ENCODE measurements at regions not wholly inside any gene's neighbourhood (a gene's known extent, or its start where the extent isn't known, plus 50 kb on each side); places are given as distances from the start of the nearest gene placed in this dataset.

DNA sequence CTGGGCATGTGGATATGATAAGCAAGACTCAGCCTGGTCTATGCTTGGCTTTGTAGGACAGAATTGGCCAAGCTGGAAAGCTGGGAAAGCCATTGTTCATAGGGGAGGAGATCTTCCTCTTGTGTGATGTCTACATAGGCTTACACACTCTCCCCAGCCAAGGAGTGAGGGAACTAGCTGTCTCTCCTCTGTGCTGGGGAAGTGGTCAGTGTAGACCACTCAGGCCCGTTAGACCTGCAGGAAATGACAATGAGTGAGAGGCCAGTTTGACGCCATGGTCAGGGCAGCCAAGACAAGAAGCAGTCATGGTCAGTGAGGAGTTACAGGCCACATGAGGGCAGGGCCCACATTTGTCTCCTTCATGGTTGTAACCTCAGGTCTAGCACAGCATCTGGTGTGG, 159.1 kb upstream of the KL start:
- Histone ChIP-seq H3K4me3 (replicated peaks in 1 of 3; ENCODE audit: insufficient read depth in 1 of 3, low read depth in 2 of 3, low read length in 3 of 3) (no peak overlapping the region), H3K9me3 (ENCODE audit: low read length) (no peaks in the 10 kb centered on the region), H3K27ac (ENCODE audit: extremely low read length, insufficient read depth, low read length) (no peak overlapping the region), H3K4me2 (ENCODE audit: low read depth, low read length) (no peak overlapping the region), H3K9ac (ENCODE audit: insufficient read depth, low read depth, low read length) (no peak overlapping the region), H4K20me1 (ENCODE audit: insufficient read depth, low read length) (no peaks in the 10 kb centered on the region), H2AFZ (ENCODE audit: low read length) (no peak overlapping the region), H3K79me2 (ENCODE audit: insufficient read depth, low read length) (no peaks in the 10 kb centered on the region), H3K36me3 (replicated peaks in 1 of 2; ENCODE audit: control insufficient read depth in 1 of 2, insufficient read depth in 2 of 2, low read length in 2 of 2) (no peaks in the 10 kb centered on the region), H3K27me3 (ENCODE audit: control insufficient read depth in 1 of 2, insufficient read depth in 2 of 2, low read length in 2 of 2) (peaks cover 0 to 11% of the 10 kb centered on the region in 2 experiments; a peak in 1 of 5 replicates), H3K4me1 (ENCODE audit: insufficient read depth, low read length) (no peaks in the 10 kb centered on the region)
- TF ChIP-seq NFYC (CRISPR knock-in tag; IDR thresholded peaks at IDR 0.05) = no peak
- TF ChIP-seq MXD4 (CRISPR knock-in tag; IDR thresholded peaks at IDR 0.05) = no peak
- TF ChIP-seq, protein P1, sequence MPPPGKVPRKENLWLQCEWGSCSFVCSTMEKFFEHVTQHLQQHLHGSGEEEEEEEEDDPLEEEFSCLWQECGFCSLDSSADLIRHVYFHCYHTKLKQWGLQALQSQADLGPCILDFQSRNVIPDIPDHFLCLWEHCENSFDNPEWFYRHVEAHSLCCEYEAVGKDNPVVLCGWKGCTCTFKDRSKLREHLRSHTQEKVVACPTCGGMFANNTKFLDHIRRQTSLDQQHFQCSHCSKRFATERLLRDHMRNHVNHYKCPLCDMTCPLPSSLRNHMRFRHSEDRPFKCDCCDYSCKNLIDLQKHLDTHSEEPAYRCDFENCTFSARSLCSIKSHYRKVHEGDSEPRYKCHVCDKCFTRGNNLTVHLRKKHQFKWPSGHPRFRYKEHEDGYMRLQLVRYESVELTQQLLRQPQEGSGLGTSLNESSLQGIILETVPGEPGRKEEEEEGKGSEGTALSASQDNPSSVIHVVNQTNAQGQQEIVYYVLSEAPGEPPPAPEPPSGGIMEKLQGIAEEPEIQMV (CRISPR knock-in tag; IDR thresholded peaks at IDR 0.05; ENCODE audit: low read depth) = no peak
- no peak for TF ChIP-seq ZNF180 (CRISPR knock-in tag; IDR thresholded peaks at IDR 0.05; ENCODE audit: borderline replicate concordance, low read depth)
- TF ChIP-seq, protein P2, sequence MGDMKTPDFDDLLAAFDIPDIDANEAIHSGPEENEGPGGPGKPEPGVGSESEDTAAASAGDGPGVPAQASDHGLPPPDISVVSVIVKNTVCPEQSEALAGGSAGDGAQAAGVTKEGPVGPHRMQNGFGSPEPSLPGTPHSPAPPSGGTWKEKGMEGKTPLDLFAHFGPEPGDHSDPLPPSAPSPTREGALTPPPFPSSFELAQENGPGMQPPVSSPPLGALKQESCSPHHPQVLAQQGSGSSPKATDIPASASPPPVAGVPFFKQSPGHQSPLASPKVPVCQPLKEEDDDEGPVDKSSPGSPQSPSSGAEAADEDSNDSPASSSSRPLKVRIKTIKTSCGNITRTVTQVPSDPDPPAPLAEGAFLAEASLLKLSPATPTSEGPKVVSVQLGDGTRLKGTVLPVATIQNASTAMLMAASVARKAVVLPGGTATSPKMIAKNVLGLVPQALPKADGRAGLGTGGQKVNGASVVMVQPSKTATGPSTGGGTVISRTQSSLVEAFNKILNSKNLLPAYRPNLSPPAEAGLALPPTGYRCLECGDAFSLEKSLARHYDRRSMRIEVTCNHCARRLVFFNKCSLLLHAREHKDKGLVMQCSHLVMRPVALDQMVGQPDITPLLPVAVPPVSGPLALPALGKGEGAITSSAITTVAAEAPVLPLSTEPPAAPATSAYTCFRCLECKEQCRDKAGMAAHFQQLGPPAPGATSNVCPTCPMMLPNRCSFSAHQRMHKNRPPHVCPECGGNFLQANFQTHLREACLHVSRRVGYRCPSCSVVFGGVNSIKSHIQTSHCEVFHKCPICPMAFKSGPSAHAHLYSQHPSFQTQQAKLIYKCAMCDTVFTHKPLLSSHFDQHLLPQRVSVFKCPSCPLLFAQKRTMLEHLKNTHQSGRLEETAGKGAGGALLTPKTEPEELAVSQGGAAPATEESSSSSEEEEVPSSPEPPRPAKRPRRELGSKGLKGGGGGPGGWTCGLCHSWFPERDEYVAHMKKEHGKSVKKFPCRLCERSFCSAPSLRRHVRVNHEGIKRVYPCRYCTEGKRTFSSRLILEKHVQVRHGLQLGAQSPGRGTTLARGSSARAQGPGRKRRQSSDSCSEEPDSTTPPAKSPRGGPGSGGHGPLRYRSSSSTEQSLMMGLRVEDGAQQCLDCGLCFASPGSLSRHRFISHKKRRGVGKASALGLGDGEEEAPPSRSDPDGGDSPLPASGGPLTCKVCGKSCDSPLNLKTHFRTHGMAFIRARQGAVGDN (CRISPR knock-in tag; IDR thresholded peaks at IDR 0.05) = no peak
- no peak for TF ChIP-seq TOPORS (CRISPR knock-in tag; IDR thresholded peaks at IDR 0.05)
- no peak for TF ChIP-seq ZNF329 (CRISPR knock-in tag; IDR thresholded peaks at IDR 0.05; ENCODE audit: low read depth)
- TF ChIP-seq, protein P3, sequence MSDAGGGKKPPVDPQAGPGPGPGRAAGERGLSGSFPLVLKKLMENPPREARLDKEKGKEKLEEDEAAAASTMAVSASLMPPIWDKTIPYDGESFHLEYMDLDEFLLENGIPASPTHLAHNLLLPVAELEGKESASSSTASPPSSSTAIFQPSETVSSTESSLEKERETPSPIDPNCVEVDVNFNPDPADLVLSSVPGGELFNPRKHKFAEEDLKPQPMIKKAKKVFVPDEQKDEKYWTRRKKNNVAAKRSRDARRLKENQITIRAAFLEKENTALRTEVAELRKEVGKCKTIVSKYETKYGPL (CRISPR knock-in tag; IDR thresholded peaks at IDR 0.05) = no peak
- TF ChIP-seq KAT8 (CRISPR knock-in tag; IDR thresholded peaks at IDR 0.05) = no peak
- TF ChIP-seq RARA (CRISPR knock-in tag; IDR thresholded peaks at IDR 0.05) = no peak
- no peak for TF ChIP-seq ONECUT2 (CRISPR knock-in tag; IDR thresholded peaks at IDR 0.05)
- TF ChIP-seq RBM22 (optimal IDR thresholded peaks at IDR 0.05; ENCODE audit: low read length) = no peak
- no peak for TF ChIP-seq SNAPC2 (CRISPR knock-in tag; IDR thresholded peaks at IDR 0.05)
- DNase-seq (ENCODE audit: low spot score) = no peak
- BruUV-seq (replicated peaks) = no TSS peak
- ChIA-PET POLR2A (no interaction called here), CTCF (ENCODE audit: low intra/inter-chr PET ratio, low total read pairs) (no interaction called here)
- WGBS (ENCODE audit: low lambda C conversion rate) = no CpG with 5 or more reads among the region's 2 CpGs
- no peak for ATAC-seq
- in situ Hi-C loops (cut with HindIII; ENCODE audit: extremely low pct_ligation_motif_present, low pct_unique_long_range_greater_than_20kb) (no loop called here), intact Hi-C loops (cut with micrococcal nuclease; ENCODE audit: unreplicated experiment) (no loop called here)
- FAIRE-seq = no peak

All from HepG2 (cell line).